C4-2B (cell line): ENCODE measurements at regions not wholly inside any gene's neighbourhood (a gene's known extent, or its start where the extent isn't known, plus 50 kb on each side); places are given as distances from the start of the nearest gene placed in this dataset.

Experiments
- CTCF ChIP-seq: fragments of 450-650 bp; conservative IDR thresholded peaks from 2 replicates; pipeline ENCODE4 v1.5.1; 2017; ENCODE audit warnings: mild to moderate bottlenecking
- ZFX ChIP-seq: fragments of 450-650 bp; IDR thresholded peaks from 2 replicates; pipeline ENCODE4 v1.6.1; 2017

DNA sequence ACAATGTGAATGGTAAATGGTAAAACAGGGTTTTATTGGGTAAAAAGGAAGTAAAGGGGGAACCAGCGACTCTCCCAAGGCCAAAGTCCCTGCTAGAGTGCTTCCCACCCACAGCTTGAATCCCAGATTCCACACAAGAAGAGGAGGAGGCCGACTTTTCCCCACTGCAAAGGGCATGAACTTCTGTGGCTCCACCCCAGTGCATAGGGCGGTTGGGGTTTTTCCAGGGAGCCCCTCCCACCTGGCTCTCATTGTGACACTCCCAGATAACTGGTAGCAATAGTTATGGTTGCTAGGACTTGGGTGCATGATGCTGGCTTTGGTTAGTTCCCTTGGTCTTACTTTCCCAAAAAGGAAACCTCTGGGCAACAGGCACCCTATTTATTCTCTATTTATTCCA lies 666.0 kb upstream of the CA10 start:
- TF ChIP-seq CTCF = no peak
- no peak for TF ChIP-seq ZFX
